ENCODE measurements at regions not wholly inside any gene's neighbourhood (a gene's known extent, or its start where the extent isn't known, plus 50 kb on each side); places are given as distances from the start of the nearest gene placed in this dataset.

- no peak for TF ChIP-seq SIN3A (IDR thresholded peaks at IDR 0.05; ENCODE audit: borderline replicate concordance, insufficient read depth, low read length)
- no peak for TF ChIP-seq POLR2AphosphoS5 (IDR thresholded peaks at IDR 0.05; ENCODE audit: low read depth, low read length)
- TF ChIP-seq TAF1 (IDR thresholded peaks at IDR 0.05; ENCODE audit: borderline replicate concordance, insufficient read depth, low read length), result no peak
- TF ChIP-seq FOXP2 (optimal IDR thresholded peaks at IDR 0.05; ENCODE audit: borderline replicate concordance, extremely low read depth, extremely low read length, insufficient read depth), result no peak
- no peak for TF ChIP-seq REST (IDR thresholded peaks at IDR 0.05; ENCODE audit: insufficient read depth in 1 of 2, low read depth in 2 of 2, low read length in 2 of 2)
These were observed 98.3 kb downstream of the MEX3B start for GRCh38 chr15:81947548-81947947.

DNA sequence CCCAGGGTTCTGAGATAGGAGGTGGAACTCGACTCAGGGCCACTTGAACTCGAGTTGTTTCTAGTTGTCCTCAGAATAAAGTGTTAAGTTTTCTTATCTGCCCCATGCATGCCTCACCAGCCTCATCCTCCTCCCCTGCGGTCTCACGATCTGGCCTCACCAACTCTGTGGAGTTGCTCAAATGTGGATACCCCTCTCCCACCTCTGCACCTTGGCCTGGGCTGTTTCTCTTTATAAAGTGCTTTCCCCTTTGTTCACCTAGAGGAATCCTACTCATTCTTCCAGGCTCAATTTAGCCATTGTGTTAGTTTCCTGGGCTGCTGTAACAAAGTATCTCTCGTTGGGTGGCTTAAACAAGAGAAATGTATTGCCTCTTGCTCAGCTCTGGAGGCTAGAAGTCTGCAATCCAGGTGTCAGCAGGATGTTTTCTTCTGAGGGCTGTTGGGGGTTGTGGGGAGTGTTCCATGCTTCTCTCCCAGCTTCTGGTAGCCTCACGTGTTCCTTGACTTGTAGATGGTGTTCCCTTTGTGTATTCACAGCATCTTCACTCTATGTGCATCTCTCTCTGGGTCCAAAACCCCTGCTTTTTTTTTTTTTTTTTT is 100.7 kb downstream of the MEX3B start:
- no peak for TF ChIP-seq TAF1 (IDR thresholded peaks at IDR 0.05; ENCODE audit: borderline replicate concordance, insufficient read depth, low read length)
- TF ChIP-seq REST (IDR thresholded peaks at IDR 0.05; ENCODE audit: insufficient read depth in 1 of 2, low read depth in 2 of 2, low read length in 2 of 2), result no peak
- no peak for TF ChIP-seq POLR2AphosphoS5 (IDR thresholded peaks at IDR 0.05; ENCODE audit: low read depth, low read length)

DNA sequence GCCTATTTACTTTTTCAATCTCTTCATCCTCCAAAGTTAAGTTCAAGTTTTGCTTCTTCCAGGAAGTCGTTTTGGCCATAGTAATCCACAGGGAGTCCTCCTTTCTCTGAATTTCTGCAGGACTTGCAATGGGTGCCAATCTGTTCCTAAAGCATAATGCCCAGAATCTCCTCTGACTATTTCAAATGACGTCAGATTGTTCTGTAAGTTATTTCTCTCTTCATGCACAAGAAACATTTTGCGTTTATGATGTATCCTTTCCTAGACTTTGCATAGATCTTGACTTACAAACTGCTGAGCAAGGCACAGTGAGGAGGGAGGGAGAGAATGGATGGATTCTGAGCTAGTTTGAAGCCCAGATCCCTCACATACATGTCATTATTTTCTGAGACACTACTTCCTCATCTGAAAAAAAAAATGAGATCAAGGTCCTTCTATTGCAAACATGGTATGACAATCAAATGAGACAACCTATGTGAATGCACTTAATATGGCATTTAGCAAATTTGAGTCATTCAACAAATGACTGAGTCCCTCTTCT is 103.1 kb downstream of the MEX3B start:
- no peak for TF ChIP-seq FOXP2 (optimal IDR thresholded peaks at IDR 0.05; ENCODE audit: borderline replicate concordance, extremely low read depth, extremely low read length, insufficient read depth)

GRCh38 chr15:81942157-81942556 is 103.7 kb downstream of the MEX3B start:
- TF ChIP-seq FOXP2 (optimal IDR thresholded peaks at IDR 0.05; ENCODE audit: borderline replicate concordance, extremely low read depth, extremely low read length, insufficient read depth) (no peak), SIN3A (IDR thresholded peaks at IDR 0.05; ENCODE audit: borderline replicate concordance, insufficient read depth, low read length) (no peak), REST (IDR thresholded peaks at IDR 0.05; ENCODE audit: insufficient read depth in 1 of 2, low read depth in 2 of 2, low read length in 2 of 2) (no peak), TAF1 (IDR thresholded peaks at IDR 0.05; ENCODE audit: borderline replicate concordance, insufficient read depth, low read length) (no peak), POLR2AphosphoS5 (IDR thresholded peaks at IDR 0.05; ENCODE audit: low read depth, low read length) (no peak)

- TF ChIP-seq SIN3A (IDR thresholded peaks at IDR 0.05; ENCODE audit: borderline replicate concordance, insufficient read depth, low read length) (no peak), TAF1 (IDR thresholded peaks at IDR 0.05; ENCODE audit: borderline replicate concordance, insufficient read depth, low read length) (no peak), REST (IDR thresholded peaks at IDR 0.05; ENCODE audit: insufficient read depth in 1 of 2, low read depth in 2 of 2, low read length in 2 of 2) (no peak), POLR2AphosphoS5 (IDR thresholded peaks at IDR 0.05; ENCODE audit: low read depth, low read length) (no peak), FOXP2 (optimal IDR thresholded peaks at IDR 0.05; ENCODE audit: borderline replicate concordance, extremely low read depth, extremely low read length, insufficient read depth) (no peak)
These were observed 104.3 kb downstream of the MEX3B start for GRCh38 chr15:81941479-81941878.

Data from PFSK-1 (cell line).